Osteoblast (primary cell): ENCODE measurements at regions not wholly inside any gene's neighbourhood (a gene's known extent, or its start where the extent isn't known, plus 50 kb on each side); places are given as distances from the start of the nearest gene placed in this dataset.
"Not testable (repeated sequence)": the region's sequence is repeated elsewhere in the genome, so short reads cannot be mapped to it uniquely, and the experiment has no call there.

Experiments
- DNase-seq: peaks from one replicate; pipeline ENCODE4 v3.0.0; 2011; ENCODE audit warnings: low spot score, mixed read lengths; ENCODE audit not compliant: insufficient read length; ENCODE audit errors: missing footprints
- H2AFZ ChIP-seq: 2 replicates; pipeline ENCODE4 v1.6.0; 2011; ENCODE audit warnings: mild to moderate bottlenecking, low read length
- H3K27ac ChIP-seq: 2 replicates; pipeline ENCODE4 v1.5.1; 2011; ENCODE audit warnings: mild to moderate bottlenecking, low read depth, low read length, moderate library complexity
- H3K27me3 ChIP-seq: 2 replicates; pipeline ENCODE4 v1.6.0; 2012; ENCODE audit warnings: mild to moderate bottlenecking, control low read depth, inconsistent platforms, low read length, moderate library complexity; ENCODE audit not compliant: insufficient read depth
- H3K36me3 ChIP-seq: 2 replicates; pipeline ENCODE4 v1.5.1; 2011; ENCODE audit warnings: mild to moderate bottlenecking, low read length, control low read depth, moderate library complexity; ENCODE audit not compliant: insufficient read depth
- H3K4me1 ChIP-seq: 2 replicates; pipeline ENCODE4 v1.5.1; 2011; ENCODE audit warnings: mild to moderate bottlenecking, low read length, control low read depth, moderate library complexity; ENCODE audit not compliant: insufficient read depth
- H3K4me2 ChIP-seq: 2 replicates; pipeline ENCODE4 v1.6.0; 2011; ENCODE audit warnings: mild to moderate bottlenecking, low read length; ENCODE audit not compliant: insufficient read depth
- H3K4me3 ChIP-seq: fragments of 200-600 bp; sonication (generic); 3 replicates; pipeline ENCODE4 v1.5.1; 2012; ENCODE audit warnings: mild to moderate bottlenecking, low read length, inconsistent platforms; ENCODE audit not compliant: insufficient read depth
- H3K79me2 ChIP-seq: 2 replicates; pipeline ENCODE4 v1.6.0; 2012; ENCODE audit warnings: mild to moderate bottlenecking, low read length, control low read depth, inconsistent platforms; ENCODE audit not compliant: insufficient read depth
- H3K9me3 ChIP-seq: 2 replicates; pipeline ENCODE4 v1.5.1; 2011; ENCODE audit warnings: low read depth, low read length, control low read depth
- H4K20me1 ChIP-seq: 2 replicates; pipeline ENCODE4 v1.6.0; 2012; ENCODE audit warnings: mild to moderate bottlenecking, low read length, control low read depth; ENCODE audit not compliant: insufficient read depth
- CTCF ChIP-seq: IDR thresholded peaks from 2 replicates; pipeline ENCODE4 v1.5.1; 2011; ENCODE audit warnings: mild to moderate bottlenecking, low read depth, low read length, moderate library complexity; ENCODE audit errors: extremely low read depth

- H3K4me2 ChIP-seq = no peak overlapping the region
- H4K20me1 ChIP-seq = no peaks in the 10 kb centered on the region
- H3K27me3 ChIP-seq = no peaks in the 10 kb centered on the region
- H3K36me3 ChIP-seq = no peaks in the 10 kb centered on the region
- DNase-seq = no peak
- no peak overlapping the region for H2AFZ ChIP-seq
- no peak for TF ChIP-seq CTCF
- H3K9me3 ChIP-seq = no peaks in the 10 kb centered on the region
- no peaks in the 10 kb centered on the region for H3K4me1 ChIP-seq
- H3K79me2 ChIP-seq = no peaks in the 10 kb centered on the region
- H3K4me3 ChIP-seq = no peak overlapping the region
- H3K27ac ChIP-seq = no peak overlapping the region
Observed at GRCh38 chr20:43328697-43329096, 129.0 kb upstream of the SRSF6 start.

- H4K20me1 ChIP-seq, H3K4me1 ChIP-seq, H3K36me3 ChIP-seq, DNase-seq, H3K4me2 ChIP-seq, H3K9me3 ChIP-seq, H3K27me3 ChIP-seq, H3K4me3 ChIP-seq, H3K79me2 ChIP-seq, H3K27ac ChIP-seq, H2AFZ ChIP-seq: not testable (repeated sequence)
Observed at GRCh38 chr20:43327234-43327633, 130.5 kb upstream of the SRSF6 start.

GRCh38 chr20:43325926-43326325 lies 131.8 kb upstream of the SRSF6 start:
- no peaks in the 10 kb centered on the region for H3K4me1 ChIP-seq
- no peaks in the 10 kb centered on the region for H3K27me3 ChIP-seq
- H3K4me2 ChIP-seq = no peak overlapping the region

GRCh38 chr20:43323592-43323991 lies 133.9 kb upstream of the PTPRT start:
- no peak for DNase-seq
- Histone ChIP-seq H3K27ac (no peak overlapping the region), H3K27me3 (no peaks in the 10 kb centered on the region), H3K9me3 (no peaks in the 10 kb centered on the region), H3K4me2 (no peak overlapping the region), H3K4me1 (no peaks in the 10 kb centered on the region), H2AFZ (no peak overlapping the region), H3K36me3 (no peaks in the 10 kb centered on the region), H3K79me2 (no peaks in the 10 kb centered on the region), H4K20me1 (no peaks in the 10 kb centered on the region), H3K4me3 (no peak overlapping the region)
- TF ChIP-seq CTCF = no peak

More at GRCh38 chr20:43325926-43326325, 131.8 kb upstream of the SRSF6 start:
- no peak for TF ChIP-seq CTCF
- DNase-seq = no peak
- no peak overlapping the region for H3K4me3 ChIP-seq
- no peaks in the 10 kb centered on the region for H3K9me3 ChIP-seq
- no peaks in the 10 kb centered on the region for H3K79me2 ChIP-seq
- H4K20me1 ChIP-seq = no peaks in the 10 kb centered on the region
- H3K27ac ChIP-seq = no peak overlapping the region
- no peaks in the 10 kb centered on the region for H3K36me3 ChIP-seq
- no peak overlapping the region for H2AFZ ChIP-seq

- Histone ChIP-seq H3K4me3 (no peak overlapping the region), H3K9me3 (no peaks in the 10 kb centered on the region), H3K4me1 (no peaks in the 10 kb centered on the region), H3K79me2 (no peaks in the 10 kb centered on the region), H4K20me1 (no peaks in the 10 kb centered on the region), H3K4me2 (no peak overlapping the region), H3K36me3 (no peaks in the 10 kb centered on the region), H2AFZ (no peak overlapping the region), H3K27ac (no peak overlapping the region), H3K27me3 (no peaks in the 10 kb centered on the region)
- TF ChIP-seq CTCF = no peak
- DNase-seq = no peak
Observed at GRCh38 chr20:43322851-43323250, 133.1 kb upstream of the PTPRT start.
